ENCODE measurements at regions not wholly inside any gene's neighbourhood (a gene's known extent, or its start where the extent isn't known, plus 50 kb on each side); places are given as distances from the start of the nearest gene placed in this dataset.

DNA sequence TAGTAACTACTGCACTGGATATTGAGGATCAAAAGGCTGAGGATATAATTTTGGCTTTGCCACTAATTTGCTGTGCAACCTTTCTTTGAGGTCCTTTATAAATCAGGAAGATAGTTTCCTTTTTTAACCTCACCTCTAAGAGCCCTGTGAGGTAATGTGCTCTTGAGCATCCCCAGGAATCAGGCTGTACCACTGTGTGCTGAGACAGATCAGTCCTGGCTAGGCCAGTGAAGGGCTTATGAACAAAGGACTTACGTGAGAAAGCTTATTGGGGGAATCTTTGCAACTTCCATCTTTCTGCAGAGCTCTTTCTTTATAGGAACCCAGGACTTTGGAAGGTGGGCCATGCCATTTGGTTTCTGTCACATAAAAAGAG, 188.9 kb downstream of the SIPA1L2 start:
- H3K9me3 ChIP-seq (replicated peaks; ENCODE audit: control insufficient read depth, insufficient read depth, low read depth, low read length), result no peaks in the 10 kb centered on the region
- H3K79me2 ChIP-seq (ENCODE audit: control insufficient read depth, insufficient read depth, low read length), result no peaks in the 10 kb centered on the region
- no peaks in the 10 kb centered on the region for H3K36me3 ChIP-seq (ENCODE audit: control insufficient read depth, insufficient read depth, low read length)
- no peak for DNase-seq (ENCODE audit: extremely low read depth in 1 of 4, low spot score in 3 of 4)
- no peak overlapping the region for H3K4me3 ChIP-seq
- no peak for FAIRE-seq
- ChIA-PET POLR2A (no interaction called here), CTCF (ENCODE audit: low intra/inter-chr PET ratio) (no interaction called here)
- H3K4me1 ChIP-seq (replicated peaks in 1 of 2; ENCODE audit: control insufficient read depth in 2 of 2, insufficient read depth in 2 of 2, low read length in 2 of 2), result no peaks in the 10 kb centered on the region
- WGBS (ENCODE audit: insufficient coverage, low coverage, missing lambda C conversion rate), result 14% methylated on average over 1 of the region's 1 CpG
- H3K9ac ChIP-seq (ENCODE audit: insufficient read depth in 1 of 2, low read depth in 2 of 2, low read length in 2 of 2), result no peak overlapping the region
- ATAC-seq, result no peak
- H2AFZ ChIP-seq (ENCODE audit: low read depth, low read length), result no peak overlapping the region
- in situ Hi-C loops (cut with MboI), result no loop called here
- no peaks in the 10 kb centered on the region for H3K9me1 ChIP-seq (ENCODE audit: control insufficient read depth, insufficient read depth, low read length)
- H3K27me3 ChIP-seq (ENCODE audit: control insufficient read depth in 2 of 2, insufficient read depth in 2 of 2, low read length in 2 of 2), result peaks cover 0 to 4% of the 10 kb centered on the region in 2 experiments; a peak in 1 of 5 replicates
- H3K4me2 ChIP-seq (ENCODE audit: insufficient read depth, low read length), result no peak overlapping the region
- no peaks in the 10 kb centered on the region for H4K20me1 ChIP-seq (replicated peaks; ENCODE audit: control insufficient read depth, insufficient read depth, low read length)
- no TSS peak for BruUV-seq (replicated peaks)
- intact Hi-C loops (cut with micrococcal nuclease), result no loop called here
- H3K27ac ChIP-seq (ENCODE audit: extremely low read depth, low read depth, low read length), result no peak overlapping the region
- no peak for TF ChIP-seq TAF1 (IDR thresholded peaks at IDR 0.05; ENCODE audit: control insufficient read depth, extremely low read depth, insufficient read depth, low read length, severe bottlenecking)
- no peak for TF ChIP-seq EGR1 (conservative IDR thresholded peaks at IDR 0.05)
- TF ChIP-seq ZNF431 (CRISPR knock-in tag; IDR thresholded peaks at IDR 0.05), result no peak
- no peak for TF ChIP-seq ZNF518B (CRISPR knock-in tag; IDR thresholded peaks at IDR 0.05)
- TF ChIP-seq NELFE (IDR thresholded peaks at IDR 0.05; ENCODE audit: insufficient read depth, insufficient read length), result no peak
- no peak for TF ChIP-seq POLR2G (IDR thresholded peaks at IDR 0.05; ENCODE audit: low read depth, low read length)
- no peak for TF ChIP-seq PHTF2 (CRISPR knock-in tag; IDR thresholded peaks at IDR 0.05)
- TF ChIP-seq, protein P1, sequence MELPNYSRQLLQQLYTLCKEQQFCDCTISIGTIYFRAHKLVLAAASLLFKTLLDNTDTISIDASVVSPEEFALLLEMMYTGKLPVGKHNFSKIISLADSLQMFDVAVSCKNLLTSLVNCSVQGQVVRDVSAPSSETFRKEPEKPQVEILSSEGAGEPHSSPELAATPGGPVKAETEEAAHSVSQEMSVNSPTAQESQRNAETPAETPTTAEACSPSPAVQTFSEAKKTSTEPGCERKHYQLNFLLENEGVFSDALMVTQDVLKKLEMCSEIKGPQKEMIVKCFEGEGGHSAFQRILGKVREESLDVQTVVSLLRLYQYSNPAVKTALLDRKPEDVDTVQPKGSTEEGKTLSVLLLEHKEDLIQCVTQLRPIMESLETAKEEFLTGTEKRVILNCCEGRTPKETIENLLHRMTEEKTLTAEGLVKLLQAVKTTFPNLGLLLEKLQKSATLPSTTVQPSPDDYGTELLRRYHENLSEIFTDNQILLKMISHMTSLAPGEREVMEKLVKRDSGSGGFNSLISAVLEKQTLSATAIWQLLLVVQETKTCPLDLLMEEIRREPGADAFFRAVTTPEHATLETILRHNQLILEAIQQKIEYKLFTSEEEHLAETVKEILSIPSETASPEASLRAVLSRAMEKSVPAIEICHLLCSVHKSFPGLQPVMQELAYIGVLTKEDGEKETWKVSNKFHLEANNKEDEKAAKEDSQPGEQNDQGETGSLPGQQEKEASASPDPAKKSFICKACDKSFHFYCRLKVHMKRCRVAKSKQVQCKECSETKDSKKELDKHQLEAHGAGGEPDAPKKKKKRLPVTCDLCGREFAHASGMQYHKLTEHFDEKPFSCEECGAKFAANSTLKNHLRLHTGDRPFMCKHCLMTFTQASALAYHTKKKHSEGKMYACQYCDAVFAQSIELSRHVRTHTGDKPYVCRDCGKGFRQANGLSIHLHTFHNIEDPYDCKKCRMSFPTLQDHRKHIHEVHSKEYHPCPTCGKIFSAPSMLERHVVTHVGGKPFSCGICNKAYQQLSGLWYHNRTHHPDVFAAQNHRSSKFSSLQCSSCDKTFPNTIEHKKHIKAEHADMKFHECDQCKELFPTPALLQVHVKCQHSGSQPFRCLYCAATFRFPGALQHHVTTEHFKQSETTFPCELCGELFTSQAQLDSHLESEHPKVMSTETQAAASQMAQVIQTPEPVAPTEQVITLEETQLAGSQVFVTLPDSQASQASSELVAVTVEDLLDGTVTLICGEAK (IDR thresholded peaks at IDR 0.05), result no peak
- TF ChIP-seq, protein P1 (CRISPR knock-in tag; IDR thresholded peaks at IDR 0.05), result no peak
- no peak for TF ChIP-seq ARNT (IDR thresholded peaks at IDR 0.05)
- TF ChIP-seq E2F5 (CRISPR knock-in tag; IDR thresholded peaks at IDR 0.05), result no peak

Measured in K562 (cell line).